Liver (tissue), 3 donors: ENCODE measurements at regions not wholly inside any gene's neighbourhood (a gene's known extent, or its start where the extent isn't known, plus 50 kb on each side); places are given as distances from the start of the nearest gene placed in this dataset.

Source experiments
- EGR1 ChIP-seq, 2 donors: IDR thresholded peaks; 2 replicates each; pipeline ENCODE4 v1.6.1; 2016 to 2018; ENCODE audit warnings: antibody characterized with exemption in 2 of 2, low read depth in 2 of 2
- GABPA ChIP-seq, 2 donors: IDR thresholded peaks in 1 of 2; conservative IDR thresholded peaks in 1 of 2; 2 replicates each; pipeline ENCODE4 v1.6.1; 2016; ENCODE audit warnings: antibody characterized with exemption in 2 of 2, mild to moderate bottlenecking in 1 of 2, moderate library complexity in 1 of 2
- HNF4A ChIP-seq, 2 donors: conservative IDR thresholded peaks; 2 replicates each; pipeline ENCODE4 v1.6.1; 2016; ENCODE audit warnings: antibody characterized with exemption in 2 of 2, mild to moderate bottlenecking in 2 of 2
- JUND ChIP-seq, 2 donors: IDR thresholded peaks; 2 replicates each; pipeline ENCODE4 v1.6.1; 2016; ENCODE audit warnings: antibody characterized with exemption in 2 of 2
- RAD21 ChIP-seq, 2 donors: IDR thresholded peaks; 2 replicates each; pipeline ENCODE4 v1.6.1; 2016; ENCODE audit warnings: antibody characterized with exemption in 2 of 2, mild to moderate bottlenecking in 2 of 2
- SP1 ChIP-seq: IDR thresholded peaks from 2 replicates; pipeline ENCODE4 v1.6.1; 2018; ENCODE audit warnings: antibody characterized with exemption, mild to moderate bottlenecking
- TAF1 ChIP-seq: conservative IDR thresholded peaks from 2 replicates; pipeline ENCODE4 v1.6.1; 2016; ENCODE audit warnings: antibody characterized with exemption, mild to moderate bottlenecking
- YY1 ChIP-seq: IDR thresholded peaks from 2 replicates; pipeline ENCODE4 v1.6.1; 2016; ENCODE audit warnings: antibody characterized with exemption, mild to moderate bottlenecking
- TF ChIP-seq, protein P1 (sequence below): IDR thresholded peaks from 2 replicates; pipeline ENCODE4 v1.6.1; 2016; ENCODE audit warnings: antibody characterized with exemption, mild to moderate bottlenecking
- TF ChIP-seq, protein P2 (sequence below): fragments of 150-350 bp; IDR thresholded peaks from 2 replicates; pipeline ENCODE4 v1.5.1; 2017; ENCODE audit warnings: improper control_type of control experiment, low read depth, low read length; ENCODE audit not compliant: missing input control
- TF ChIP-seq, protein P3 (sequence below): IDR thresholded peaks from 2 replicates; pipeline ENCODE4 v1.6.1; 2016; ENCODE audit warnings: antibody characterized with exemption
- TF ChIP-seq, protein P4 (sequence below): IDR thresholded peaks from 2 replicates; pipeline ENCODE4 v1.6.1; 2016; ENCODE audit warnings: antibody characterized with exemption
- donor health status: healthy.
- donor health status: healthy.

DNA sequence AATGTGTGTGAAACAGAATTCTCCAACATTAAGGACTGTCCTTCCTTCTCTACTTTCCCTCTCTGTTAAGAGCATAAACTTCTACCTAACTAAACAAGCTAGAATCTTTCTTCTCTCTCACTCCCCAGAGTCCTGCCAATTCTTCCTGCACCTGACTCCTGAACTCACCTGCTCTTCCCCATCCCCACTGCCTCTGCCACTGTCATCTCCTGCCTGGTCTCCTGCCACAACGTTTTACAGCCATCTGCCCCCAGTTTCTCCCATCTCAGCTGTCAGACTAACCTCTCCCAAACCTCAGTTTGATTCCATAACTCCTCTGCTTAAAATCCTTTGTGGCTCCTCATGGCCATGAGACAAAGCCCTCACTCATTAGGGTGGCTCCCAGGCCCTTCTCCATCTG lies 119.8 kb upstream of the FOXN2 start:
- TF ChIP-seq GABPA (IDR thresholded peaks at IDR 0.05 in 1 of 2, conservative IDR thresholded peaks at IDR 0.05 in 1 of 2) (no peak), HNF4A (conservative IDR thresholded peaks at IDR 0.05) (no peak), EGR1 (IDR thresholded peaks at IDR 0.05; ENCODE audit: low read depth in 2 of 2) (no peak), TAF1 (no peak), RAD21 (IDR thresholded peaks at IDR 0.05) (no peak), SP1 (no peak), JUND (IDR thresholded peaks at IDR 0.05) (no peak), YY1 (no peak)
- TF ChIP-seq, protein P1, sequence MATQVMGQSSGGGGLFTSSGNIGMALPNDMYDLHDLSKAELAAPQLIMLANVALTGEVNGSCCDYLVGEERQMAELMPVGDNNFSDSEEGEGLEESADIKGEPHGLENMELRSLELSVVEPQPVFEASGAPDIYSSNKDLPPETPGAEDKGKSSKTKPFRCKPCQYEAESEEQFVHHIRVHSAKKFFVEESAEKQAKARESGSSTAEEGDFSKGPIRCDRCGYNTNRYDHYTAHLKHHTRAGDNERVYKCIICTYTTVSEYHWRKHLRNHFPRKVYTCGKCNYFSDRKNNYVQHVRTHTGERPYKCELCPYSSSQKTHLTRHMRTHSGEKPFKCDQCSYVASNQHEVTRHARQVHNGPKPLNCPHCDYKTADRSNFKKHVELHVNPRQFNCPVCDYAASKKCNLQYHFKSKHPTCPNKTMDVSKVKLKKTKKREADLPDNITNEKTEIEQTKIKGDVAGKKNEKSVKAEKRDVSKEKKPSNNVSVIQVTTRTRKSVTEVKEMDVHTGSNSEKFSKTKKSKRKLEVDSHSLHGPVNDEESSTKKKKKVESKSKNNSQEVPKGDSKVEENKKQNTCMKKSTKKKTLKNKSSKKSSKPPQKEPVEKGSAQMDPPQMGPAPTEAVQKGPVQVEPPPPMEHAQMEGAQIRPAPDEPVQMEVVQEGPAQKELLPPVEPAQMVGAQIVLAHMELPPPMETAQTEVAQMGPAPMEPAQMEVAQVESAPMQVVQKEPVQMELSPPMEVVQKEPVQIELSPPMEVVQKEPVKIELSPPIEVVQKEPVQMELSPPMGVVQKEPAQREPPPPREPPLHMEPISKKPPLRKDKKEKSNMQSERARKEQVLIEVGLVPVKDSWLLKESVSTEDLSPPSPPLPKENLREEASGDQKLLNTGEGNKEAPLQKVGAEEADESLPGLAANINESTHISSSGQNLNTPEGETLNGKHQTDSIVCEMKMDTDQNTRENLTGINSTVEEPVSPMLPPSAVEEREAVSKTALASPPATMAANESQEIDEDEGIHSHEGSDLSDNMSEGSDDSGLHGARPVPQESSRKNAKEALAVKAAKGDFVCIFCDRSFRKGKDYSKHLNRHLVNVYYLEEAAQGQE: no peak
- TF ChIP-seq, protein P2, sequence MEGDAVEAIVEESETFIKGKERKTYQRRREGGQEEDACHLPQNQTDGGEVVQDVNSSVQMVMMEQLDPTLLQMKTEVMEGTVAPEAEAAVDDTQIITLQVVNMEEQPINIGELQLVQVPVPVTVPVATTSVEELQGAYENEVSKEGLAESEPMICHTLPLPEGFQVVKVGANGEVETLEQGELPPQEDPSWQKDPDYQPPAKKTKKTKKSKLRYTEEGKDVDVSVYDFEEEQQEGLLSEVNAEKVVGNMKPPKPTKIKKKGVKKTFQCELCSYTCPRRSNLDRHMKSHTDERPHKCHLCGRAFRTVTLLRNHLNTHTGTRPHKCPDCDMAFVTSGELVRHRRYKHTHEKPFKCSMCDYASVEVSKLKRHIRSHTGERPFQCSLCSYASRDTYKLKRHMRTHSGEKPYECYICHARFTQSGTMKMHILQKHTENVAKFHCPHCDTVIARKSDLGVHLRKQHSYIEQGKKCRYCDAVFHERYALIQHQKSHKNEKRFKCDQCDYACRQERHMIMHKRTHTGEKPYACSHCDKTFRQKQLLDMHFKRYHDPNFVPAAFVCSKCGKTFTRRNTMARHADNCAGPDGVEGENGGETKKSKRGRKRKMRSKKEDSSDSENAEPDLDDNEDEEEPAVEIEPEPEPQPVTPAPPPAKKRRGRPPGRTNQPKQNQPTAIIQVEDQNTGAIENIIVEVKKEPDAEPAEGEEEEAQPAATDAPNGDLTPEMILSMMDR: no peak
- TF ChIP-seq, protein P3, sequence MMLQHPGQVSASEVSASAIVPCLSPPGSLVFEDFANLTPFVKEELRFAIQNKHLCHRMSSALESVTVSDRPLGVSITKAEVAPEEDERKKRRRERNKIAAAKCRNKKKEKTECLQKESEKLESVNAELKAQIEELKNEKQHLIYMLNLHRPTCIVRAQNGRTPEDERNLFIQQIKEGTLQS: no peak
- TF ChIP-seq, protein P4, sequence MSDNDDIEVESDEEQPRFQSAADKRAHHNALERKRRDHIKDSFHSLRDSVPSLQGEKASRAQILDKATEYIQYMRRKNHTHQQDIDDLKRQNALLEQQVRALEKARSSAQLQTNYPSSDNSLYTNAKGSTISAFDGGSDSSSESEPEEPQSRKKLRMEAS: no peak
